Tibial artery (tissue), 4 donors: ENCODE measurements at regions not wholly inside any gene's neighbourhood (a gene's known extent, or its start where the extent isn't known, plus 50 kb on each side); places are given as distances from the start of the nearest gene placed in this dataset.

Experiments
- DNase-seq, 2 donors: peaks; one replicate each; pipeline ENCODE4 v3.0.0-alpha.2; 2019
- H3K27ac ChIP-seq, 2 donors: fragments of 200-600 bp; sonication (generic) in 1 of 2; 1 replicate in 1 of 2; 2 replicates in 1 of 2; pipeline ENCODE4 v1.5.1; 2018 to 2019; ENCODE audit warnings: mild to moderate bottlenecking in 1 of 2
- H3K27me3 ChIP-seq, 2 donors: fragments of 200-600 bp; sonication (generic) in 1 of 2; one replicate each; pipeline versions ENCODE4 v1.5.1 to v1.6.0; 2016 to 2019
- H3K36me3 ChIP-seq, 3 donors: fragments of 200-600 bp; sonication (generic) in 2 of 3; one replicate each; pipeline ENCODE4 v1.5.1; 2016 to 2019; ENCODE audit warnings: mild to moderate bottlenecking in 2 of 3
- H3K4me1 ChIP-seq, 4 donors: fragments of 200-600 bp; sonication (generic) in 2 of 4; 1 replicate in 3 of 4; 2 replicates in 1 of 4; pipeline ENCODE4 v1.5.1; 2016 to 2019
- H3K4me3 ChIP-seq, 2 donors: fragments of 200-600 bp; sonication (generic) in 1 of 2; 1 replicate in 1 of 2; 2 replicates in 1 of 2; pipeline ENCODE4 v1.5.1; 2018 to 2019; ENCODE audit warnings: mild to moderate bottlenecking in 2 of 2
- H3K9me3 ChIP-seq, 3 donors: fragments of 200-600 bp; sonication (generic) in 1 of 3; one replicate each; pipeline ENCODE4 v1.5.1; 2016 to 2019
- intact Hi-C: fragments of 100-400 bp; cut with DNase I; formaldehyde crosslinking; loops from one replicate; pipeline ENCODE4 v1.15.0; 2023; ENCODE audit warnings: low total_unique reads
- TF ChIP-seq, protein P1 (sequence below), 2 experiments: fragments of 200-600 bp in 1 of 2; fragments of 450-650 bp in 1 of 2; IDR thresholded peaks; one replicate each; pipeline ENCODE4 v1.5.1; 2017 to 2019; ENCODE audit warnings: antibody characterized with exemption in 2 of 2, mild to moderate bottlenecking in 1 of 2, moderate library complexity in 1 of 2

DNA sequence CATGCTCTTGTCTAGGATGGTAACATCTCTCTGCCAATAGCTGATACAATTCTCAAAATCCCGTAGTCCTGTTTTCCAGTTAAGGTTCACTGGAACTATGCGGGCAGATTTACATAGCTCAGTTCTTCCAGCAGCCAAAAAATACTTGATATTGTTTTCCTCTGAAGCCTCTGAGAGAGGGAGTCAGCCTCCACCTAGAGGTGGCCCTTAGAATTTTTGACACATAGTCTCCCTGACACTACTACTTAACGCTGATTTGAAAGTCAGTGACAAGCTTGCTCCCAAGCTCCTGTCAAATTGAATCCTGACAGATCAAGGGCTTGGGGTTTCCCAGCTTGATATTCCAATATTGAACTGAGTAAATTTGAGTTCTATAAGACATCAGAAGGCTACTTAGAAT, 1780.1 kb downstream of the TP53TG3F start:
- H3K9me3 ChIP-seq = no peaks in the 10 kb centered on the region
- intact Hi-C loops = no loop called here
- no peaks in the 10 kb centered on the region for H3K27me3 ChIP-seq
- TF ChIP-seq, protein P1, sequence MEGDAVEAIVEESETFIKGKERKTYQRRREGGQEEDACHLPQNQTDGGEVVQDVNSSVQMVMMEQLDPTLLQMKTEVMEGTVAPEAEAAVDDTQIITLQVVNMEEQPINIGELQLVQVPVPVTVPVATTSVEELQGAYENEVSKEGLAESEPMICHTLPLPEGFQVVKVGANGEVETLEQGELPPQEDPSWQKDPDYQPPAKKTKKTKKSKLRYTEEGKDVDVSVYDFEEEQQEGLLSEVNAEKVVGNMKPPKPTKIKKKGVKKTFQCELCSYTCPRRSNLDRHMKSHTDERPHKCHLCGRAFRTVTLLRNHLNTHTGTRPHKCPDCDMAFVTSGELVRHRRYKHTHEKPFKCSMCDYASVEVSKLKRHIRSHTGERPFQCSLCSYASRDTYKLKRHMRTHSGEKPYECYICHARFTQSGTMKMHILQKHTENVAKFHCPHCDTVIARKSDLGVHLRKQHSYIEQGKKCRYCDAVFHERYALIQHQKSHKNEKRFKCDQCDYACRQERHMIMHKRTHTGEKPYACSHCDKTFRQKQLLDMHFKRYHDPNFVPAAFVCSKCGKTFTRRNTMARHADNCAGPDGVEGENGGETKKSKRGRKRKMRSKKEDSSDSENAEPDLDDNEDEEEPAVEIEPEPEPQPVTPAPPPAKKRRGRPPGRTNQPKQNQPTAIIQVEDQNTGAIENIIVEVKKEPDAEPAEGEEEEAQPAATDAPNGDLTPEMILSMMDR (IDR thresholded peaks at IDR 0.05) = no peak
- H3K4me3 ChIP-seq = no peak overlapping the region
- H3K36me3 ChIP-seq = no peaks in the 10 kb centered on the region
- H3K27ac ChIP-seq = no peak overlapping the region
- no peak for DNase-seq
- H3K4me1 ChIP-seq = no peaks in the 10 kb centered on the region

DNA sequence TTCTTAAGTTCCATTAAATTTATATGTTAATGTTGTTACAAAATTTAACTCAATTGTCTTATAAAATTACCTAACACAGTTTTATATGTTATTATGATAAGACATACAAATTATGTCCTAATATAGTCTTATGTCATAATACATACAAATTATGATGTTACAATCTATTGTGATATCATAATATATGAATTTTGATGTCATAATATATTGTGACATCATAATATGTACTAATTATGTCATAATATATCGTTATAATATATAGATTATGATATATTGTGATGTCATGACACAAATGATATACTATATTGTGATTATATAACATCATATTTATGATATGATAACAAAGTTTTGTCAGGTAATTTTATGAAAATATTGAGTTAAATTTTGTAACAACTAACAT, 1789.6 kb downstream of the TP53TG3F start:
- Histone ChIP-seq H3K36me3 (no peaks in the 10 kb centered on the region), H3K9me3 (no peaks in the 10 kb centered on the region), H3K4me3 (no peak overlapping the region), H3K27ac (no peak overlapping the region), H3K27me3 (no peaks in the 10 kb centered on the region), H3K4me1 (no peaks in the 10 kb centered on the region)
- no peak for DNase-seq
- TF ChIP-seq, protein P1 (IDR thresholded peaks at IDR 0.05) = no peak
- intact Hi-C loops = no loop called here

DNA sequence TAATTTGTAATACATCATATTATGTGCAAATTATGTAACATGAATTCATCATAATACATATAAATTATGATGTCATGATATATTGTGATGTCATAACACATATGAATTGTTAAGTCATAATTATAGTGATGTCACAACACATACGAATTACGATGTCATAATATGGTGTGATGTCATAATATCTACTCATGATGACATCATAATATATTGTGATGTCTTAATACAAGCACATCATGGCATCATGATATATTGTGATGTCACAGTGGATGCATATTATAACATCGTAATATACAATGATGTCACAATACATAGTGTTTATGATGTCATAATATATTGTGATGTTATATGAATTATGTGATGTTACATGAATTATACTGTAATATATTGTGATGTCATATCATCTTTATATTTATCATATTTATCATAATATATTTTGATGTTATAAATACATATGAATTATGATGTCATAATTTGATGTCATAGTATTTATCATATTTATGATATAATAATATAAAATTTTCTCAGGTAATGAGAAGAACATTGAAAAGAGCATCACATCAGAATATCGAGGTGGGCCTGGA, 1793.0 kb downstream of the TP53TG3F start:
- no peaks in the 10 kb centered on the region for H3K27me3 ChIP-seq
- intact Hi-C loops = no loop called here
- no peak overlapping the region for H3K27ac ChIP-seq
- H3K4me1 ChIP-seq = no peaks in the 10 kb centered on the region
- no peak for DNase-seq
- H3K36me3 ChIP-seq = no peaks in the 10 kb centered on the region
- TF ChIP-seq, protein P1 (IDR thresholded peaks at IDR 0.05) = no peak
- peaks cover 0 to 13% (median 7%) of the 10 kb centered on the region in 3 donors for H3K9me3 ChIP-seq
- H3K4me3 ChIP-seq = no peak overlapping the region

DNA sequence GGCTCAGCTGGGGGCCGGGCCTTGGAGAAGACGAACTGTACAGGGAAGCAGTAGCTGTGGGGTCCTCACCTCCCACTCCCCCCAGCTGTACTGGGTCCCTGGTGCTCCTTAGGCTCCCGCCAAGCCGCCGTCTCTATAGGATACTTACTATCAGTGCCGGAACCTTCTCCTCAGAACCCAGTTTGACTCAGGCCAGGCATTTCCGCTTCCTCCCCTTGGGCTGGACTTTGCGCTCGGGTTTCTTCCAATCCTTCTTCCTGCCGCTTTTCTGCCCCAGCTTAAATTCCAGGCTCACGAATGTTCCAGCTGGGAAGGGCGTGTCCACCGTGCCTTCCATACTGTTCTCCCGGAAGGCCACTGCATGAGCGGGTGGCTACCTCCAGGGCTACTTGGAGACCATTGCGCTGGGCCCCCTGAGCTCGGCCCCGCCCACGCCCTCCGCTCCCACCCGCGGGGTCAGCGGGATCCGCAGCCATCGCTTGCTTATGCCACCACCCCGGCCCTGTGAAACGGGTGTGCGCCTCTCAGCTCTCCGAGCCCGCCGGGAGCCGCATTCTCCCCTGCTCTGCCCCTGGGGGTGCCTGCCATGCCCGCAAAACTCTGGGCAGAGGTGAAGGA, 1795.9 kb downstream of the TP53TG3F start:
- Histone ChIP-seq H3K4me3 (no peak overlapping the region), H3K36me3 (no peaks in the 10 kb centered on the region), H3K9me3 (peaks cover 0 to 13% (median 7%) of the 10 kb centered on the region in 3 donors), H3K27ac (no peak overlapping the region), H3K4me1 (no peaks in the 10 kb centered on the region), H3K27me3 (no peaks in the 10 kb centered on the region)
- TF ChIP-seq, protein P1 (IDR thresholded peaks at IDR 0.05) = no peak
- intact Hi-C loops = no loop called here
- no peak for DNase-seq

DNA sequence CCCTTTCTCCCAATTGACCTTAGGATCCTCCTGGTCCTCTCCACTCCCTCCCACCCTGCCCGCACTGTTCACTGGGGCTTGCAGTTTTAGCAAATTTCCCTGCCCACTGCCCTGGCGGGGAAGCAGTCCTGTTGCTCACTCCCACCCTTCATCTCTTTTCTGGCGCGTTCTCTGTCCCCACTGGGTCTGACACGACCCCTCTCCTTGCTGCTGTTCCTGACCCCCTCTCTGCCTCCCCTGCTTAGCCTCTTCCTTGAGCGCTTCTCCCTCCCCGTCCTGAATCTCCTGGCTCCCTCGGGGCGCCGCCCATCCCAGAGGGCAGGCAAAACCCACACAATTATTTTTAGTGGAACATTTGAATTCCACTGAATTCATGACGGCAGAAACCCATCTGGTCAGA, 1796.4 kb downstream of the TP53TG3F start:
- TF ChIP-seq, protein P1 (IDR thresholded peaks at IDR 0.05) = no peak
- Histone ChIP-seq H3K27me3 (no peaks in the 10 kb centered on the region), H3K4me1 (no peaks in the 10 kb centered on the region), H3K9me3 (peaks cover 0 to 13% (median 7%) of the 10 kb centered on the region in 3 donors), H3K4me3 (no peak overlapping the region), H3K36me3 (no peaks in the 10 kb centered on the region), H3K27ac (no peak overlapping the region)
- intact Hi-C loops = no loop called here
- DNase-seq = no peak
